Thyroid gland (tissue), 4 donors: ENCODE measurements at regions not wholly inside any gene's neighbourhood (a gene's known extent, or its start where the extent isn't known, plus 50 kb on each side); places are given as distances from the start of the nearest gene placed in this dataset.

Experiments
- CTCF ChIP-seq, 6 experiments: fragments of 200-600 bp in 3 of 6; fragments of 450-650 bp in 3 of 6; sonication (generic) in 3 of 6; IDR thresholded peaks; one replicate each; pipeline ENCODE4 v1.5.1; 2016 to 2019; ENCODE audit warnings: antibody characterized with exemption in 6 of 6, mild to moderate bottlenecking in 2 of 6, inconsistent platforms in 1 of 6, moderate library complexity in 1 of 6
- POLR2A ChIP-seq, 2 donors: fragments of 450-650 bp; IDR thresholded peaks; one replicate each; pipeline ENCODE4 v1.6.1; 2017; ENCODE audit warnings: antibody characterized with exemption in 2 of 2, mild to moderate bottlenecking in 2 of 2, moderate library complexity in 1 of 2

GRCh38 chr3:153295901-153296300, 133.9 kb downstream of the RAP2B start:
- TF ChIP-seq CTCF (IDR thresholded peaks at IDR 0.05), result no peak
- TF ChIP-seq POLR2A (IDR thresholded peaks at IDR 0.05), result no peak
